ENCODE measurements at regions not wholly inside any gene's neighbourhood (a gene's known extent, or its start where the extent isn't known, plus 50 kb on each side); places are given as distances from the start of the nearest gene placed in this dataset.

GRCh38 chr11:122556605-122557004 is 98.9 kb upstream of the UBASH3B start:
- intact Hi-C loops (cut with micrococcal nuclease; ENCODE audit: unreplicated experiment) = no loop called here
- ChIA-PET CTCF (no interaction called here), POLR2A (no interaction called here)
- H3K4me3 Mint-ChIP-seq (ENCODE audit: unreplicated experiment) = no peak overlapping the region
- no TSS peak for BruUV-seq (replicated peaks)
- no peaks in the 10 kb centered on the region for H3K9me3 Mint-ChIP-seq (ENCODE audit: unreplicated experiment)
- Histone ChIP-seq H3K4me3 (ENCODE audit: low read depth, low read length) (no peak overlapping the region), H3K4me1 (no peaks in the 10 kb centered on the region), H3K36me3 (ENCODE audit: control insufficient read depth, insufficient read depth, low read length) (no peaks in the 10 kb centered on the region), H3K27me3 (replicated peaks; ENCODE audit: control insufficient read depth, insufficient read depth, low read length) (no peaks in the 10 kb centered on the region), H3K9me3 (peaks cover 12% of the 10 kb centered on the region; the same call in 1 of the 2 replicates)
- peaks cover 7% of the 10 kb centered on the region for H3K36me3 Mint-ChIP-seq (ENCODE audit: insufficient read depth, unreplicated experiment)
- H3K4me1 Mint-ChIP-seq (ENCODE audit: low read depth, unreplicated experiment) = no peaks in the 10 kb centered on the region
- no peak overlapping the region for H3K27ac Mint-ChIP-seq (ENCODE audit: unreplicated experiment)
- no peak for TF ChIP-seq CTCF (IDR thresholded peaks at IDR 0.05; ENCODE audit: insufficient read depth in 1 of 2, low read depth in 1 of 2, low read length in 1 of 2, severe bottlenecking in 1 of 2, unreplicated experiment in 1 of 2)
- H3K27me3 Mint-ChIP-seq (ENCODE audit: insufficient read depth, unreplicated experiment) = peaks cover 3% of the 10 kb centered on the region
- no peak for DNase-seq

- ChIA-PET CTCF (no interaction called here), POLR2A (no interaction called here)
- Histone ChIP-seq H3K4me1 (no peaks in the 10 kb centered on the region), H3K36me3 (ENCODE audit: control insufficient read depth, insufficient read depth, low read length) (no peaks in the 10 kb centered on the region), H3K27me3 (replicated peaks; ENCODE audit: control insufficient read depth, insufficient read depth, low read length) (no peaks in the 10 kb centered on the region), H3K9me3 (peaks cover 23% of the 10 kb centered on the region), H3K4me3 (ENCODE audit: low read depth, low read length) (no peak overlapping the region)
- Mint-ChIP-seq H3K36me3 (ENCODE audit: insufficient read depth, unreplicated experiment) (no peaks in the 10 kb centered on the region), H3K4me3 (ENCODE audit: unreplicated experiment) (no peak overlapping the region), H3K4me1 (ENCODE audit: low read depth, unreplicated experiment) (no peaks in the 10 kb centered on the region), H3K27me3 (ENCODE audit: insufficient read depth, unreplicated experiment) (peaks cover 5% of the 10 kb centered on the region), H3K27ac (ENCODE audit: unreplicated experiment) (no peak overlapping the region), H3K9me3 (ENCODE audit: unreplicated experiment) (peaks cover 47% of the 10 kb centered on the region)
- TF ChIP-seq CTCF (IDR thresholded peaks at IDR 0.05; ENCODE audit: insufficient read depth in 1 of 2, low read depth in 1 of 2, low read length in 1 of 2, severe bottlenecking in 1 of 2, unreplicated experiment in 1 of 2) = no peak
- BruUV-seq (replicated peaks) = no TSS peak
- intact Hi-C loops (cut with micrococcal nuclease; ENCODE audit: unreplicated experiment) = no loop called here
- DNase-seq = no peak
These were observed 117.5 kb upstream of the UBASH3B start for GRCh38 chr11:122538060-122538459.

- Mint-ChIP-seq H3K4me1 (ENCODE audit: low read depth, unreplicated experiment) (no peaks in the 10 kb centered on the region), H3K9me3 (ENCODE audit: unreplicated experiment) (peaks cover 10% of the 10 kb centered on the region), H3K27ac (ENCODE audit: unreplicated experiment) (no peak overlapping the region), H3K36me3 (ENCODE audit: insufficient read depth, unreplicated experiment) (no peaks in the 10 kb centered on the region), H3K27me3 (ENCODE audit: insufficient read depth, unreplicated experiment) (peaks cover 15% of the 10 kb centered on the region), H3K4me3 (ENCODE audit: unreplicated experiment) (no peak overlapping the region)
- TF ChIP-seq CTCF (IDR thresholded peaks at IDR 0.05; ENCODE audit: insufficient read depth in 1 of 2, low read depth in 1 of 2, low read length in 1 of 2, severe bottlenecking in 1 of 2, unreplicated experiment in 1 of 2) = no peak
- Histone ChIP-seq H3K4me3 (ENCODE audit: low read depth, low read length) (no peak overlapping the region), H3K36me3 (ENCODE audit: control insufficient read depth, insufficient read depth, low read length) (no peaks in the 10 kb centered on the region), H3K27me3 (replicated peaks; ENCODE audit: control insufficient read depth, insufficient read depth, low read length) (no peaks in the 10 kb centered on the region), H3K9me3 (no peaks in the 10 kb centered on the region), H3K4me1 (no peaks in the 10 kb centered on the region)
- BruUV-seq (replicated peaks) = no TSS peak
- intact Hi-C loops (cut with micrococcal nuclease; ENCODE audit: unreplicated experiment) = no loop called here
- POLR2A ChIA-PET = no interaction called here
- CTCF ChIA-PET = interaction anchor here (0.6 kb wide), 1 partner anchor 1428 kb away, joined by 3 read pairs; no protein-coding TSS in a partner anchor
- no peak for DNase-seq
These were observed 130.6 kb upstream of the UBASH3B start for GRCh38 chr11:122524898-122525297.

All from Caco-2 (cell line).